Hepatic stellate cell (primary cell): ENCODE measurements at regions not wholly inside any gene's neighbourhood (a gene's known extent, or its start where the extent isn't known, plus 50 kb on each side); places are given as distances from the start of the nearest gene placed in this dataset.
"Not testable (repeated sequence)": the region's sequence is repeated elsewhere in the genome, so short reads cannot be mapped to it uniquely, and the experiment has no call there.

ENCODE experiments used
- DNase-seq: peaks from one replicate; pipeline ENCODE4 v3.0.0; 2011; ENCODE audit warnings: low spot score

DNA sequence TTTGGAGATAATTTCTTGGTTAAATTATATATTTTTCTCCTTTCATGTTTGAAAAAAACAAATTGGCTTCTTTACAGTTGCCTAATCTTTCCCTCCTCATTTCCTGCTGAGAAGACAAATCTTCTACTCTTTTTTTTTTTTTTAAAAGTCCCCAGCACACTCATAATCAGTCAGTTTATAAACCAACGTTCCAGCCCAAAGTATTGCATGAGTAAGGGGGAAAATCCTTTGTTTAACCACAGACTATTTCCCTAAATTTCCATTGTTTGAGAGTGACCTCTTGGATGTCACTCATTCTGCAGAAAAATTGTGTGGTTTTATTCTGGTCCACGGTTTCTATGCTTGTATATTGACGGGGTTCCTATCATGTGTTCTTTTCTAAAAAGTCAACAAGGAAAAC, 55.1 kb upstream of the TLR4 start:
- DNase-seq = no peak

DNA sequence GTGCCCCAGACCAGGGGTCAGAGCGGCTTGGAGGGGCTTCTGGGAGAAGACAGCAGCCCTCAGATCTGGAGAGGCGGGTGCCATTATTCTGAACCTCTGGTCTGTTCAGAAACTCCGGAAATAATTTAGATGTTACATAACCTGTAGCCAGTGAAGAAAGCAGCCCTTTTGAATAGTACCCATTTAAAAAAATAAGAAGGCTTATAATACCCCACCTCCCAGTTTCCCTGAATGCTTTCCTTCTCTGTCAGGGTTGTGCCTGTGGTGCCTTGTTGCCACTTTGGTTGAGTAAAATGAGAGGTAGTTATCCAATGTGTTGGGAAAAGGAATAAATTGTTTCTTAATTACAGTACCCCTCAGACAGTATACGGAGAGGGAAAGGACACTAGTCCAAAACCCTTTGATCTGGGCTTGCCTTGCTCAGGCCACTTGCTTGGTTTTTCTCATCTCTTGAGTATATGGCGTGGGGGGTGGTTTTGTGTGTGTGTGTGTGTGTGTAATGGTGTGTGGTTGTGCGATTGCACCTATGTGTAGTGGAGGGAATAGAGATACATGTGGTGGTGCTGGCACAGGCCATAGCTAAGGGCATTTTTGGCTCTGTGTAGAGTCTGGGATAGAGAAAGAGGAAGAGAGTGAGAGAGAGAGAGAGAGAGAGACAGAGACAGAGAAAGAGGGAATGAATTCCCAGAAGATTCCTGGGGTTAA, 59.1 kb upstream of the TLR4 start:
- no peak for DNase-seq

DNA sequence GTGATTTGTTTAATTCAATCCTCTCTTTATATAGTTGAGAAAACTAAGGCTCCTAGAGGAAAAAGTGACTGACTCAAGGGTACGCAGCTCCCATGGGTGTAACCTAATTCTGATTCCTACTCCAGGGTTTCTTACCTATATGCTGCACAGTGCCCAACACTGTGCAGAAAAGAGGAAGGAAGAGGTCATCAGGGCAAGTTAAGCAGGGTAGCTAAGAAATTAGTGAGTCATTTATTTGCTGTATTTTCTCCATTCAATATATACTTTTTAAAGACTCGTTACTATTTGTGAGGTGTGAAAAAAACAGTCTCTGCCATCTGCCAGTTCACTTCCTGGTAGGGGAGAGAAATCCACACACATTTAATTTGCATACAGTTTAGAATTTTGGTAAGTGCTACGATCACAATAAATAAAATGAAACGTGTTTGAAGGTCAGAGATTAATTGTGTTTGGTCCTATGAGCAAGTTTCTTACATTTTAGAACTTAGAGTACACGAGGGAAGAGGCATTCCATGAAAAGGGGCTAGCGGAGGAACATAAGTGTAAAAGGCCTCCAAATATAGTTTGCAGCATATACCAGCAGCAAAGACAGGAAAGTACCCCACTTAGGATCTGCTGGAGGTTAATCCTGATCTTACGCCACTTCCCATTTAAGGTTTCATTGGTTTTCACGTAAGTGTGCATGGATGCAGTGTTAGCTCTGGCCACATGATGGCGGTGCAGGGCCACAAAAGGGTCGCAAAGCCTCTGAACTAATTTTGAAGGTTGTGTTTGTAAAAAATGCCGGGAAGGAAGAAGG, 59.9 kb upstream of the TLR4 start:
- DNase-seq = peak; percentile 32

DNA sequence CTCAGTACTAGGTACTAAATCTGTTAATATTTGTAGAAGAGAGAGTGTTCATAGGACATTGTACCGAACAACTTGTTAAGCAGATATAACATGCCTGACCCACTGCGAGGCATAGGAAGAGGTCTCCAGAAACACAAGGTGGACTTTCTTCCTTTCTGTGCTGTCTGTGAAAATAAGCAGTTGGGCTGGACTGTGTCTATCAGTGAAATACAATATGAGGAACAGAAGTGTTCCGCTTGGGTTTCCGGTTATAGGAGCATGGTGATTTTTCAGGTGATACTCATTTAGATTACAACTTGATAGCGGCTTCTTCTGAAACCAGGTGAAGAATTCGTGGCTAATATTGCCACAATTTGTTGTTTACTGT, 60.9 kb upstream of the TLR4 start:
- no peak for DNase-seq

DNA sequence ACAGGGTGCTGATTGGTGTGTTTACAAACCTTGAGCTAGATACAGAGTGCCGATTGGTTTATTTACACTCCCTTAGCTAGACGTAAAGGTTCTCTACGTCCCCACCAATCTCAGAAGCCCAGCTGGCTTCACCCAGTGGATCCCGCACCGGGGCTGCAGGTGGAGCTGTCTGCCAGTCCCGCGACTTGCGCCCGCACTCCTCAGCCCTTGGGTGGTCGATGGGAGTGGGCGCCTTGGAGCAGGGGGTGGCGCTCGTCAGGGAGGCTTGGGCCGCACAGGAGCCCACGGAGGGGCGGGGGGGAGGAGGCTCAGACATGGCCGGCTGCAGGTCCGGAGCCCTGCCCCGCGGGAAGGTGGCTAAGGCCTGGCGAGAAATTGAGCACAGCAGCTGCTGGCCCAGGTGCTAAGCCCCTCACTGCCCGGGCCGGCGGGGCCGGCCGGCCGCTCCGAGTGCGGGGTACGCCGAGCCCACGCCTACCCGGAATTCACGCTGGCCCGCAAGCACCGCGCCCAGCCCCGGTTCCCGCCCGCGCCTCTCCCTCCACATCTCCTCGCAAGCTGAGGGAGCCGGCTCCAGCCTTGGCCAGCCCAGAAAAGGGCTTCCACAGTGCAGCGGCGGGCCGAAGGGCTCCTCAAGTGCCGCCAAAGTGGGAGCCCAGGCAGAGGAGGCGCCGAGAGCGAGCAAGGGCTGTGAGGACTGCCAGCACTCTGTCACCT, 61.5 kb upstream of the TLR4 start:
- not testable (repeated sequence) for DNase-seq

DNA sequence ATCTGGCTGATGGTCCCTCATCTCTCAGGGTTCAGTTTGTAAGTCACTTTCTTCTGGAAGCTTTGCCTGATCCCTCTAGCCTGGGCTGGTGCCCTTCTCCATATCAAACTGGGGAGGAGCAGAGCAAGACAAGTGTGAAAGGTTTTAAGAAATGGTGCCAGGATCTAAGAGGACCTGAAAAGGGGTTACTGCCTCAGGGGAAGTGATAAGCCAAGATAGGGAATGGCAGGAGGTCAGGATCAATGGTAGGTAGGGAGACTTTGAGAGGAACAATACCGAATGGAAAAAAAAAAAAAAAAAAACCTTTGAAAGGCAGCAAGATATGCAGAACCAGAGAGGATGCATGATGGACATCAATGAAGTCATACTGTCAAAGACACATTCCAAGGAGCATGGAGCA, 67.5 kb upstream of the TLR4 start:
- no peak for DNase-seq

DNA sequence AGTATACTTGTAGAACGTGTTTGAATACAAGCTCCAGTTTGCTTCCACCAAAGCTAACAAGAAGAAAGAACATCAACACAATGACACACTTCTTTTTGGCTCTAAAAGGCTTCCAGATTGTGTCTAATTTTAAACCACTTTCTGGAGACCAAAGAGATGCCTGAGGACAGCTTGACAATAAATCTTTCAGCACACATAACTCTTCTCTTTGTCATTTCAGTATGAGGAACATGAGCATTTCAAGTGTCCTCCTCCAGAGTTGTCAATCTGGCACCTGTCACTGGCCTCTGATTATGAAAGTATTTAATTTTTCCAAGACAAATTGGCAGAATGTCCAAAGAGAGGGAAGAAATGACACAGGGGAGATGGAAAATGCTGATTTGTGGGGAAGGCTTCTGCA, 79.0 kb upstream of the TLR4 start:
- no peak for DNase-seq

DNA sequence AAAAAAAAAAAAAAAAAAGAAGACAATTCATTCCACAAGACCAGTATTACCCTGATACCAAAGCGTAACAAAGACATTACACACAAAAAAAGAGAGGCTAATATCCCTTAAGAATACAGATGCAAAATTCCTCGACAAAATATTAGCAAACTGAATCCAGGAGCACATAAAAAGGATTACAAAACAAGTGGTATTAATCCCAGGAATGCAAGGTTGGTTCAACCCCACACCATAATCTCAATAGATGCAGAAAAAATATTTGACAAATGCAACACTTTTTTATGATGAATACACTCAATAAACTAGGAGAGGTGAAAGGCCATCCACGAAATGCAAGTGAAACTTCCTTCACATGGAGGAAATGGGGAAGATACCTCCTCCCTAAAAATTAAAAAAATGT, 80.1 kb upstream of the TLR4 start:
- no peak for DNase-seq

DNA sequence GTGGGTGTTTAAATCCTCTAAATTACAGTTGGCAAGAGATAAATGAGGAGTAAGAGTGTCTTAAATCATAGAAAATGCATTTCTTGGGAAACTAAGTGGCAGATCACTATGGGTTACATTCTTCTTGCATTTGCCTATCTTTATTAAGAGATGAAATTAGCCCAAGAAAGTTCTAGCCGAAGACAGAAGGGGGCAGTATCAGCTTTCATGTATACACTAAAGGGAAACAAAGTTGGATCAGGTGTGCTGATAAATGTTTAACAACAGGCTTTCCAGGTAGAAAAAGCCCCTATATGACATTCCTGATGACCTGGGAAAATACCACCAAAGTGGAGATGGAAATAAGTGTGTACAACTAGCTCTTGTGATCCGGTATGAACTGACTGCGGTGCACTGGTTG, 81.9 kb upstream of the TLR4 start:
- DNase-seq = no peak

DNA sequence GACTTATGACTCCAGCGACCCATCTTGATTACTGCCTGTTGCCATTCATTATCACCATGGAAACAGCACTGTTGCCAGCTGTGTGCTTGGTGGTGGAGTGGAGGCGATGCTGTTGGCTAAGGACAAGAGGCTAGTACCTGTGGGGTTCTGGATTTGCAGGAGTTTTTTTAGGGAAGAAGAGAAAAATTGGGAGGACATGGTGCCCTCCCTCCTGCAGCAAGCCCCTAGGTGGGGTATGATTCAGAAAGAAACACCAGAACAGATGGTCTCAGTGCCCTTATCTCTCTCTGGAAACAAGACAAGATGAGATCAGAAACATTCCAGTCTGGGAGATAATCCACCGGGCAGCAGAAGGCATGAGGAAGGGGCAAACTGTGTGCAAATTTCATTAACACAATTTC, 87.8 kb upstream of the TLR4 start:
- no peak for DNase-seq

DNA sequence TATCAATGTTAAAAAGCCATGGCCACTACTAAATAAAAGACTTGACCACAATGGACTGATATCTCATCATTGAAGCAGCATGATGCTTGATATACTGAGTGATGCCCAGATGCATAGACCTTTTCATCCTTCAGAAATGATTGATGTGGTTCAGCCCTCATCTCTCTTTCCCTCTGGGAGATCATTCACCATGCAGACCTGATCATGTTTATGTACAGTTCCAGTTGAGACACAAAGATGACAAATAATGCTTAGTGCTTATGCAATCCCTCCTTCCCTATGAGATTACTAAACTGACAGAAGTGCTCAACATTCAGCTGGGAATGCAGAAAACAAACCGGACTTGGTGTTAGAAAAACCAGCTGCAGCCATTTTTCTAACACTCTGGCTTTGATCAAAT, 91.9 kb upstream of the TLR4 start:
- no peak for DNase-seq

DNA sequence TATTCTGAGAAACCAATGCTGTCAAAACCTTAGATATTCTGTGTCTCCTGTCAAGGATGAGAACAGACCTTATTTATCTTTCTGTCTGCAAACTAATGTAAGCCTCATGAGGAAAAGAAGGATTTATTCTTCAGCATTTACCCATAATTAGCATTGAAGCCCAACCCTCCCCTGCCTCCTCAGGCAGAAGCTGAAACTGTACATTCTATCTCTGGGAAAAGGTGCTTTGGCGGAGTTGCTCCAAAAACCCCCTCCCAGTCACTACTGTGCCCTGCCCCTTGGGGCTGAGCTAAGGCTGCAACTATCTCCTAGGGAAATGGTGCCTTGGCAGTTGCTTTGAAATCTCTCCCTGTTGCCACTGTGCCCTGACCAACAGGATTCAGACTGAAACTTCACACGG, 106.2 kb upstream of the TLR4 start:
- no peak for DNase-seq

DNA sequence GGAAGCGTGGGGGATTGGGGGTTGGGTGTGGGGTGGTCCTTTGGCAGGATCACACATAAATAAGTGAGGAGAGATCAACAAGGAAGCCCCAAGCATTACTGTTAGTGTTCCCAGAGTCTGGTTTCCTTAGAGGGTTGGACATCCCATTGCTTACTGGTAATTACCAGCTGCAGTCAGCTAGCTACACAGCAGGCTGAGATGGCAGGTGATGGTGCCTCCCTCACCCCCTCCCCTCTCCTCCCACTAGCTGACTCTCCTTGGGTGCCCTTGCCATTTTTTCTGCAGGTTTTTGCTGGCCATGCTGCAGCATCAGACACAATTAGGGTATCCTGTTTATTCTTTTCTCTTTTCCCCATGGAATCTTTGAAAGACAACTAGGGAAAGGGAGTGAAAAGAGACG, 107.5 kb upstream of the TLR4 start:
- no peak for DNase-seq

DNA sequence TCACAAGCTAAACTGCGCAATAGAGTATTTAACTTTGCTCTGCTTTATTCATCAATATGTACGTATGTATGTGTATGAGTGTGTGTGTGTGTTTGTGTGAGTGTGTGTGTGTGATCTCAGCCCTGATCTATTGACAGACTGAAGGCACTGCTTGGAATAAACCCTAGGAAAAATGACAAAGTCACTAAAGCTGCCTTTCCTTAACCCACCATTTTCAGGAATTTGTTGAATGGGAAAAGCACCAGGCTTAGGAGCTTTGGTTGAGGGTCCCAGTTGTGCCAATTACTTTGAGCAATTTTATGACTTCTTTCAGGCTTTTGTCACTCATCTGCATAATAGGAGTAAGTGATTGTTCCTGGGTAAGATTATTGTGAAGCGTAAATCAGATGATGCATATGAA, 108.6 kb upstream of the TLR4 start:
- DNase-seq = no peak

DNA sequence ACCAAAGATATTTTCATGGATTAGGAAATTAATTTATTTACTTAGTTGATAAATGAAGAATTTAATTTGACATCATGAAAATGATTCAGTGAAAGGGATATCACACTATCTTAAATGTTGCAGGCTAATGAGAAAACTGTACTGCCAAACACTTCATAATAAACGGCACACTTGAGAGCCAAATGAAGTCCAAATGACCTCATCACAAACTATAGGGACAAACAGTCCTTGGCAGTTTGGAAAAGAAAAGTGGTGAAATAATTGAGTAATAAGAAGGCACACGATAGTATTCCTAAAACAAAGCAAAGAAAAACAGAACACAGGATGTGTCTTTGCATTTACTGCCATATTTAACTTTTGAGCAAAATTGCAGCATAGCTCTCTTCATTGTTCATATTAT, 116.9 kb upstream of the TLR4 start:
- no peak for DNase-seq

DNA sequence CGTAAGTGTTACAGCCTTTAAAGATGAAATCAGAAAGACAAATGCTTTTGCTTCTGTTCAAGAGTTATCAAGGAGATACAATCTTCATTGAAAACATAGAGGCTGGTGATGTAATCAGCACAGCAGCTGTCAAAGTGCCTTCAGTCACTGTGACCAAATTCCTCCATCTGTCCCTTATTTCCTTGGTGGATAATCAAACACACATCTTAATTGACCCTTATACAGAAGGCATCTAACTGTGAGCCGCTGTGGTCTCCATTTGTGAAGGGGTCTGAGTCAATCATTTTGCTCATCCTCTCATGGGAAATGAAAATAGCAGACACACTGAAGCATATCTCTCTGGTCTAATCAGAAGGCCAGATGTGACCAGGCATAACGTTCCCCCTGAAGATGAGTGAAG, 130.1 kb upstream of the TLR4 start:
- DNase-seq = no peak

DNA sequence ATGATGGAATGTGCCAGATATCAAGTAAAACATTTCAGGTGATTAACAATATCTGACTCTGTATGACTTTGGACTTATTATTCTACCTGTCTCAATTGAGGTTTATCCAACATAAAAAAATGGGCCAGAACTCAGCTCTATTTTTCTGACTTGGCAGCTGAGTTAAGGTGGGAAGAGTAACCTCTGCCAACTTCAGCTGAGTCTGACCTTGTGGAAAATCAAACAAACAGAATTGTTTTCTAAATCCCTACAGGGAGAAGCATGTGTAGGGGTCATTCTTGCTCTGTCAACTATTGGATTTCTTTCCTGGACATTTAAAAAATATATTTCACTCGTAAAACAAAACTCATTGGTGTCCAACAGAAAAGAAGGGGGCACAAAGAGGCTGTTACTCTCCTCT, 139.4 kb upstream of the TLR4 start:
- DNase-seq = no peak

DNA sequence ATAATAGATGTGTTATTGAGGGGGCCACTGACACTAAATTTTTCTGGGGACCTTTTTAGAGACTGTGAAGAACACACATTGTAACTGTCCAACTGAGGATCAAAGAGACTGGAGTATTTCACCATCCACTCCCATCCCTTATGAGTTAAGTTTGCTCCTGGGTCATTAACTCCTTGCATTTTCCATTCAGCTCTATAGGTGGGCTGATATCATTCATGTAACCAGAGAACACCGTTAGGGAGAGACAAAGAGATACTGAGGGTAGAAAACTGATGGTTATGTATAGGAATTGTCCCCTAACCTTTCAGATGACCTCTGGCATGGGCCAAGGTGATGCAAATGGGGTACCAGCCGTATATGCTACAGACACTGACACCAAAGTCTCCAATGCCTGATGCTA, 142.4 kb upstream of the TLR4 start:
- DNase-seq = no peak

DNA sequence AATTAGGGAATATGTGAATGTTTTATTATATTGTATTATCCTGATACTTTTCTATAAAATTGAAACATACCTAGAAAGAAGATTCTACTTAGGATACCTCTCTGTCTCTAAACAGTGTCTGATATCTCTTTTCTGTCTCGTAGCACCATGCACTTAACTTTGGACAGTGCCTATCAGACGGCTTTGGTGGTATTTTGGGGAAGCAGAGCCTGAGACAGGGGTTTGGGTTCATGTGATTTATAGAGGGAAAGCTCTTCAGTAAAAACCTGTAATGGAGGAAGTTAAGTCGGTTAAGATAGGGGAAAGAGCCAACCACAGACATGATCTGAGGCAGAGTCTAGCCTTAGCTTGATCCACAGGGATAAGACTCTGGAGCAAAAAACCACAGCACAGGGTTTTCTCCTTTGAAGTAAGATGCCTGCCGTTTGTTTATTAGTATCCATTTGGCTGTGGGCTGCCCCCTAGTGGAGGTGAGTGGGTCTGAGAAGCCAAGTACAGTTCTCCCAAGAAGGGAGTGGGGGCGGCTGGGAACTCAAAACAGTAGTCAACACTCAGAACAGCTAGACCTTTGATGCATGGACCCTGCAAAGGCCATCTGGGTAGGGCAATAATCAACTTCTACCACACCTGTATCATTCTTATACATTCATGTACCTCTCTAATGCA, 141.2 kb upstream of the ASTN2 start:
- peak; percentile 17 for DNase-seq

DNA sequence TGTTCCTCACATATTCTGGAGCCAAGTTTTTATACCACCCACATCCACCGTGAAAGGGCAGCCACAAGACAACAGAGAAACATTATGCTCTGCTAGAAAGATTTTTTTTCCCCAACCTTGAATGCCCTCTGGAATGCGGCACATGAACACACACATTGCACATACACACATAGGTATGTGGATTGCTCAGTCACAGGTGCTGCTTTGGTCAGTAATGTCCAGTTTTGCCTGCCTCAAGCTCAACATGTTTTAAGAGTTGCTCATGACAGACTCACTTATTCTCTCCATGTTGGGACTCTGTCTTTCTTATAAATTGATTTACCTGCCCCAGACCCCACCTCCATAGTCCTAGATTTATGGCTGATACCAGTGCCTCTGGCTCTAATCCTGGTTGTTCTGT, 138.0 kb upstream of the ASTN2 start:
- no peak for DNase-seq

DNA sequence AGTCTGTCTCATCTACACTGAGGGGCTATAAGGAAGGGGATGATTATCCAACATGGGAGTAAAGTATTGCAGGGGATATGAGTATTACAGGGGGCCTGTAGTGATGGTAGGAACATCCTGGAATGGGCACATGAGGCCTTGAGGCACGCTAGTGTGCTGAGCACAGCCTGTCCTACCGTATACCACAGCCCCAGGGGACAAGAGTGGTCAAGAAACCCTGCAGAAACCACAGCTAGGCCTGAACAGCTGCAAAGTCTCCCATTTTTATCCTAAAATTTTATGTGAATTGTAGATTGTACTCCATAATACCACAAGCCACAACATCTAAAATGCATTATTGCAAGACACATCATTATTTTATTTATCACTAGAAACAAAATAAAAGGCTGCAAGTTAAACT, 136.3 kb upstream of the ASTN2 start:
- DNase-seq = no peak

DNA sequence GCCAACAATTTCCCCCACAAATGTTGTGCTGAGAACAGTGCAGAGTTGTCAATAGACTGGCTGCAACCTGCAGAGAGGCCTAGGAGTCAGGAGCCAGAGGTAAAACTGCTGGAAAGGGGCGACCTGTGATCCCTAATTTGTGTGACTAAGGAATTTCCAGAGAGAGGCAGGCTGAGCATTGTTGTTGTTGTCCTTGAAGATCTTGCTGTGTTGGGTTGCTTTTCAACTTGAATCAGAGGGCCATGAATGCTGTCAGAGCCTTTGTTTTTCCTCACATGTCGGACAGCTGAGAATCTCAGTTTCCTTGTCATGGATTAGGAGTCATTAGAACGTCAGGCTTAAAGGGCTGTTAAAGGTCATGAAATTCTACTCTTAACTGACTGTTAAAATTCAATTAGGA, 134.6 kb upstream of the ASTN2 start:
- DNase-seq = no peak

DNA sequence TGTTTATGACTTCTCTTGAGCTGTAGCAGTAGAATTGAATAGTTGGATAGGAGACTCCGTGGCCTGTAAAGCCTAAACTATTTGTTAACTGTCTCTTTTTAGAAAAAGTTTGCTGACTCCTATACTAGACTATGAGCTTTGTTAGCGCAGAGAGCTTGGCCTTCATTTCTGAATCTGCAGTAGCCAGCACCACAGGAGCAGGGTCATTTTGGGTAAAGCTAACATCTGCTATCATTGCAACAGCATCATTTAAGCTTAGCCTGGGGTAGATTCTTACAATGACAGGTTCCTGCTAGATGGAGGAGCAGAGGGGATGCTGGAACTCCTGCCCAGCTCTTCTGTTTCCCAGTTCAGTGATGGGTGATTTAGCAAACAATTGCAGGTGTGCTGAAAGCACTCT, 133.7 kb upstream of the ASTN2 start:
- DNase-seq = no peak
